ENCODE measurements at regions not wholly inside any gene's neighbourhood (a gene's known extent, or its start where the extent isn't known, plus 50 kb on each side); places are given as distances from the start of the nearest gene placed in this dataset.
"Not testable (repeated sequence)": the region's sequence is repeated elsewhere in the genome, so short reads cannot be mapped to it uniquely, and the experiment has no call there.

GRCh38 chr15:21261965-21262850 is 178.1 kb downstream of the POTEB3 start:
- H3K9ac ChIP-seq (ENCODE audit: low read length in 3 of 3), result no peak overlapping the region
- H3K9me3 ChIP-seq (ENCODE audit: control insufficient read depth in 2 of 3, insufficient read depth in 1 of 3, low read length in 3 of 3), result no peaks in the 10 kb centered on the region
- TF ChIP-seq CTCF (IDR thresholded peaks at IDR 0.05; ENCODE audit: borderline replicate concordance, extremely low read depth, insufficient read depth), result no peak
- no peaks in the 10 kb centered on the region for H3K27me3 ChIP-seq (ENCODE audit: control insufficient read depth, insufficient read depth, low read length)
- no peak overlapping the region for H3K4me3 ChIP-seq (ENCODE audit: low read length in 3 of 3)
- no peak overlapping the region for H3K27ac ChIP-seq (ENCODE audit: low read depth in 2 of 2, low read length in 2 of 2)
- FAIRE-seq (no peak), DNase-seq (peak in 2 of 5 donors; percentile 9 to 72)
- H3K4me1 ChIP-seq (ENCODE audit: control insufficient read depth in 2 of 3, insufficient read depth in 2 of 3, low read depth in 1 of 3, low read length in 3 of 3), result no peaks in the 10 kb centered on the region
- no peaks in the 10 kb centered on the region for H3K36me3 ChIP-seq (ENCODE audit: control insufficient read depth in 2 of 3, insufficient read depth in 3 of 3, low read length in 3 of 3)
- intact Hi-C loops (cut with DNase I), result no loop called here

- no peak for FAIRE-seq
Measured at GRCh38 chr15:21261396-21261964, 178.8 kb downstream of the POTEB3 start.

GRCh38 chr15:21260966-21261395 is 179.3 kb downstream of the POTEB3 start:
- FAIRE-seq, result no peak
- Histone ChIP-seq H3K4me3 (ENCODE audit: low read length in 3 of 3) (no peak overlapping the region), H3K9me3 (ENCODE audit: control insufficient read depth in 2 of 3, insufficient read depth in 1 of 3, low read length in 3 of 3) (no peaks in the 10 kb centered on the region), H3K9ac (ENCODE audit: low read length in 3 of 3) (no peak overlapping the region), H3K36me3 (ENCODE audit: control insufficient read depth in 2 of 3, insufficient read depth in 3 of 3, low read length in 3 of 3) (no peaks in the 10 kb centered on the region), H3K27ac (ENCODE audit: low read depth in 2 of 2, low read length in 2 of 2) (no peak overlapping the region), H3K4me1 (ENCODE audit: control insufficient read depth in 2 of 3, insufficient read depth in 2 of 3, low read depth in 1 of 3, low read length in 3 of 3) (no peaks in the 10 kb centered on the region), H3K27me3 (ENCODE audit: control insufficient read depth, insufficient read depth, low read length) (no peaks in the 10 kb centered on the region)
- peak in 1 of 5 donors; percentile 76 for DNase-seq
- intact Hi-C loops (cut with DNase I), result no loop called here
- no peak for TF ChIP-seq CTCF (IDR thresholded peaks at IDR 0.05; ENCODE audit: borderline replicate concordance, extremely low read depth, insufficient read depth)

More at GRCh38 chr15:21261396-21261964, 178.8 kb downstream of the POTEB3 start:
- H3K4me3 ChIP-seq (ENCODE audit: low read length in 3 of 3), result no peak overlapping the region
- intact Hi-C loops (cut with DNase I), result no loop called here
- H3K9me3 ChIP-seq (ENCODE audit: control insufficient read depth in 2 of 3, insufficient read depth in 1 of 3, low read length in 3 of 3), result no peaks in the 10 kb centered on the region
- H3K36me3 ChIP-seq (ENCODE audit: control insufficient read depth in 2 of 3, insufficient read depth in 3 of 3, low read length in 3 of 3), result no peaks in the 10 kb centered on the region
- no peaks in the 10 kb centered on the region for H3K27me3 ChIP-seq (ENCODE audit: control insufficient read depth, insufficient read depth, low read length)
- no peak overlapping the region for H3K9ac ChIP-seq (ENCODE audit: low read length in 3 of 3)
- no peak for TF ChIP-seq CTCF (IDR thresholded peaks at IDR 0.05; ENCODE audit: borderline replicate concordance, extremely low read depth, insufficient read depth)
- no peak overlapping the region for H3K27ac ChIP-seq (ENCODE audit: low read depth in 2 of 2, low read length in 2 of 2)
- peak in 1 of 5 donors; percentile 80 for DNase-seq
- H3K4me1 ChIP-seq (ENCODE audit: control insufficient read depth in 2 of 3, insufficient read depth in 2 of 3, low read depth in 1 of 3, low read length in 3 of 3), result no peaks in the 10 kb centered on the region

- H3K9me3 ChIP-seq (ENCODE audit: control insufficient read depth in 2 of 3, insufficient read depth in 1 of 3, low read length in 3 of 3); H3K27me3 ChIP-seq (ENCODE audit: control insufficient read depth, insufficient read depth, low read length); H3K27ac ChIP-seq (ENCODE audit: low read depth in 2 of 2, low read length in 2 of 2); intact Hi-C loops (cut with DNase I); H3K4me3 ChIP-seq (ENCODE audit: low read length in 3 of 3); H3K4me1 ChIP-seq (ENCODE audit: control insufficient read depth in 2 of 3, insufficient read depth in 2 of 3, low read depth in 1 of 3, low read length in 3 of 3); H3K36me3 ChIP-seq (ENCODE audit: control insufficient read depth in 2 of 3, insufficient read depth in 3 of 3, low read length in 3 of 3); FAIRE-seq; H3K9ac ChIP-seq (ENCODE audit: low read length in 3 of 3); DNase-seq: not testable (repeated sequence)
Measured at GRCh38 chr15:21258635-21259034, 181.7 kb downstream of the POTEB3 start.

- H3K4me1 ChIP-seq (ENCODE audit: control insufficient read depth in 2 of 3, insufficient read depth in 2 of 3, low read depth in 1 of 3, low read length in 3 of 3); intact Hi-C loops (cut with DNase I); DNase-seq; H3K27ac ChIP-seq (ENCODE audit: low read depth in 2 of 2, low read length in 2 of 2); H3K36me3 ChIP-seq (ENCODE audit: control insufficient read depth in 2 of 3, insufficient read depth in 3 of 3, low read length in 3 of 3); H3K4me3 ChIP-seq (ENCODE audit: low read length in 3 of 3); H3K9ac ChIP-seq (ENCODE audit: low read length in 3 of 3); H3K9me3 ChIP-seq (ENCODE audit: control insufficient read depth in 2 of 3, insufficient read depth in 1 of 3, low read length in 3 of 3); H3K27me3 ChIP-seq (ENCODE audit: control insufficient read depth, insufficient read depth, low read length): not testable (repeated sequence)
- FAIRE-seq, result peak; percentile 25
Measured at GRCh38 chr15:21249508-21250019, 190.7 kb downstream of the POTEB3 start.

Measured in kidney (tissue), 13 donors.